GM19351 (cell line): ENCODE measurements at regions not wholly inside any gene's neighbourhood (a gene's known extent, or its start where the extent isn't known, plus 50 kb on each side); places are given as distances from the start of the nearest gene placed in this dataset.
A peak's percentile ranks its signal among the peaks of the same experiment; 100 is the strongest.

Experiments
- ATAC-seq: cut with Tn5 transposase; IDR thresholded peaks from one replicate; pipeline ENCODE4 v1.9.1; 2021; ENCODE audit warnings: mild to moderate bottlenecking, moderate library complexity; ENCODE audit not compliant: unreplicated experiment

- peak; percentile 34 for ATAC-seq
Observed at GRCh38 chr18:59848002-59848401, 51.8 kb upstream of the PMAIP1 start.

DNA sequence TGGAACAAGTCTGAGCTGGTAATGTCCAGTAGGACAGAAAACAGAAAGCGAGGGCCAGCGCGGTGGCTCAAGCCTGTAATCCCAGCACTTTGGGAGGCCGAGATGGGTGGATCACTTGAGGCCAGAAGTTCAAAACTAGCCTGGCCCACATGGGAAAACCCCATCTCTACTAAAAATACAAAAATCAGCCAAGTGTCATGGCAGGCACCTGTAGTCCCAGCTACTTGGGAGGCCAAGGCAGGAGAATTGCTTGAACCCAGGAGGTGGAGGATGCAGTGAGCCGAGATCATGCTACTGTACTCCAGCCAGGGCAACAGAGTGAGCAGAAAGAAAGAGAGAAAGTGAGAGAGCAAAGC lies 52.3 kb upstream of the PMAIP1 start:
- peak; percentile 6 for ATAC-seq

DNA sequence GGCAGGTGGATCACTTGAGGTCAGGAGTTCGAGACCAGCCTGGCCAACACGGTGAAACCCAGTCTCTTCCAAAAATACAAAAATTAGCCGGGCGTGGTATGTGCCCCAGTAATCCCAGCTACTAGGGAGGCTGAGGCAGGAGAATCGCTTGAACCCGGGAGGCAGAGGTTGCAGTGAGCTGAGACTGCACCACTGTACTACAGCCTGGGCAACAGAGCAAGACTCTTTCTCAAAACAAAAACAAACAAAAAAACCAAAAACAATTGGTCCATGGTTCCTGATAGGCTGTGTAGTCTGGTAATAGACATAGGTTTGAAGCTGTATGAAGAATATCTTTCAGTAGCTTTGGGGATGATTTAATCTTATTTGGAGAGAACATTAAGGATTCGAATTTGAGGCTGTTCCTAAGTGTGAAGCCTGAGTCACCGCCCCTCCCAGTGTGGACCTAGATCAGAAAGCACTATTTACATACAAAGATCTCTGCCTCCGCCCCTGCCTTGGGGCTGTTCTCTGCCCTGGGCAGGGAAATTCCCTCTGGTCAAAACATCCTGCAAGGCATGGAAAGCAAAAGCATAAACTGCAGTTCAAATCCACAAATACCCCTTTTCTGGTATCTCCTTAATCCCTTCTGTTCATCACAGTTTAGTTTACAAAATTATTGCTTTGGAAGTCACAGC lies 52.8 kb upstream of the PMAIP1 start:
- ATAC-seq: peak; percentile 95

DNA sequence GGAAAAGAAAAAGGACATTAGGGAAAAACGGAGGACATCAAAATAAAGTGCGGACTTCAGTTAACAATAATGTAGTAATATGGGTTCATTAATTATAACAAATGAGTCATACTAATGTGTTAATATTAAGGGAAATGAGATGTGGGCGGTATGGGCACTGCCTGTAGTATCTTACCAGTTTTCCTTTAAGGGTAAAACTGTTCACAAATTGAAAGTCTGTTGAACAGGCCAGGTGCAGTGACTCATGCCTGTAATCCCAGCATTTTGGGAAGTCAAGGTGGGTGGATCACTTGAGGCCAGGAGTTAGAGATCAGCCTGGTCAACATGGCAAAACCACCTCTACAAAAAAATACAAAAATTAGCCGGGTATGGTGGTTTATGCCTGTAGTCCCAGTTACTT lies 56.8 kb upstream of the PMAIP1 start:
- ATAC-seq: no peak

DNA sequence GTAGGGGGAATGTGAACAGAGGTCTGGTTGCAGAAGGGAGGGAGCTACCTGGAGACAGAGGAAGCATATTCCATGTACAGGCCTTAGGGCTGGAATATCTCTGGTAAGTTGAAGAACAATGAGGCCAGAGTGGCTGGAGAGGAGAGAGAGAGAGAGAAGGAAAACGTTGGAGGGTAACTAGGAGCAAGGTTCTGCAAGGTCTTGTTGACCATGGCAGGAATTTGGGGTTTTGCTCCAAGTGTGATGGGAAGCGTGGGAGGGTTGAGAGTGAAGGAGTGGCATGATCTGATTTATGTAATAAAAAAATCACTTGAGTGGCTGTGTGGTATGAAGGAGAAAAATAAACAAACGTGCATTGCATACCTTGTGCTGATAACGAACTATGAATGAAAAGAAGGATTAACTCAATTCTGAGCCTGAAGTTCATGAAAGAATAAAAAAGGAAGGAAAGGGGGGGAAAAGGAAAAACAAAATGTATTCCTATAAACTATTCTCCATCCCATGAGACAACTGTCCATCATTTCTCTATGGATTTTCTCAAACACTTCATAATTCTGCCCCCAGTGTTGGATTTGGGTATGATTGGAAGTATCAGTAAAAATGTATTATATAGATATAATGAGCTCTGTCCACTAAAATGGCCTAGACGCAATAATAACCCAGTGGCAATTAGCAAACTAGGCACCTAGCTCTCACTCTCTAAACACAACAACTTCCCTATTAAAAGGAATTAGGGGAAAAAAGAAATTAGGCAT lies 59.7 kb upstream of the PMAIP1 start:
- no peak for ATAC-seq

GRCh38 chr18:59839246-59839645 lies 60.5 kb upstream of the PMAIP1 start:
- no peak for ATAC-seq

DNA sequence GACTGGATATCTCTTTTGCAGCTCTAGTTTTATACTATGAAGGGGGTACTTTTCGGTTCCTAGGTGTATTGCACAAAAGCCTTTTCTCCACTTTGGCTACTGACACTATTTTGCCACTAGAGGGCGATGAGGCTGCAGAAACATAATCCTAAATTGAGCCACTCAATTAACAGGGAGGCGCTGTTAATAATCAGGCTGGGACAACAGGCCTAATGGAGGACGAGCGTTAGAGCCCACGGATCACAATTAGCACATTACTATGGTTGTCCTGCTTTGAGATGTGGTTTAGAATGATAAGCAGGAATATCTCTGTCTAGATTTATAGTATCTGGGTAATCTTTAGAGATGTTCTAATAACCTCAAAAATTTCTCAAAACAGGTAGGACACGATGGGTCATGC lies 62.2 kb upstream of the PMAIP1 start:
- ATAC-seq: peak; percentile 45

DNA sequence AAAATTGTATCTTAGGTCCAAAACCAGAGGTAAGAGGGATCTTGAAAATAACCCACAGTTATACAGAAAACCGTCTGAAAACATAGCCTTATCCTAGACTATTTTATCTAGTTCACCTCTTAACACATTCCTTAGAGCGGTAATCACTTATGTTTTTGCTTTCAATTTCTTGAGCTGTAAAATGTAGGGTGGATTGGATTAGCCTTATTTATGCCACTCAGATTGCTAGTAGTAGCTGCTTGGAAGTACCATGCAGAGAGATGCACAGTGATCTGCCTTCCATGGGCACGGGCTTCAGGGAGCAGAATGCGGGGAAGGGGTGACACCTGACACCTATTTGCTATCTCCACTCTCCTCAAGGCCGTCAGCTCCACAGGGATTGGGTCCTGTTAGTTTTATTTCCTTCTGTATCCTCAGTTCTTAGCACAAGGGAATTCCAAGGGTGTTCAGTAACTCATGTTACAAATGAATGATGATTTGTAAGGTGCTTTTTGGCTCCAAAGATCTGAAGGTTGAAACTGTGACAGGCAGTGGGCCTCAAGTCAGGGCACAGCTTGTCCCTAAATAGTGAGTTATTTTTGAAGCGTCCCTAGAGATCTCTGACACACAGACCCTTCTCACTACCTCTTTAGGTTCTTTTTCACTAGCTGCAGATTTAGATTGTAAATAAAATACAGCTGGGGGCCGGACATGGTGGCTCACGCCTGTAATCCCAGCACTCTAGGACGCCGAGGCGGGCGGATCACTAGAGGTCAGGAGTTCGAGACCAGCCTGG lies 64.0 kb upstream of the PMAIP1 start:
- ATAC-seq: peak; percentile 45

DNA sequence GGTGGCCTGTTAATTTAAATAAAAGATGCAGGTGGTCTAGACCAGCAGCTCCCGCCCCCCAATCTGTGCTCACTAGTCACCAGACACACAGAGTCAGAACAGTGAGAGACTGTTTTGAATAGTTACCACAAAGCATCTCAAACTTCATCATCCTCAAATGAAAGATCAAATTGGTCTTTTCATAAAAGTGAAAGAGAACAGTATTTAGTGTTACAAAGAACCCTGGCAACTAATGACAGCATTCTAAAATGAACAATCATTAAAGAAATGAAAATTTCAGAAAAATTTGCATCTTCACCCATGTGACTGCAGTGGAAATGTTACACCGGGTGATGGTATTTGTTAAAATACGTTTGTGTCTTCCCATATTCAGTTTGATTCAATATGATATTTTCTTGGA lies 65.5 kb upstream of the PMAIP1 start:
- peak; percentile 43 for ATAC-seq

GRCh38 chr18:59833785-59834184 lies 66.0 kb upstream of the PMAIP1 start:
- ATAC-seq: peak; percentile 78

- ATAC-seq: peak; percentile 87
Observed at GRCh38 chr18:59823596-59824195, 76.1 kb upstream of the PMAIP1 start.

- ATAC-seq: no peak
Observed at GRCh38 chr18:59822612-59823550, 76.9 kb upstream of the PMAIP1 start.

- ATAC-seq: no peak
Observed at GRCh38 chr18:59821983-59822382, 77.8 kb upstream of the PMAIP1 start.

GRCh38 chr18:59820663-59821062 lies 79.1 kb upstream of the PMAIP1 start:
- no peak for ATAC-seq

GRCh38 chr18:59818769-59819168 lies 81.0 kb upstream of the PMAIP1 start:
- ATAC-seq: no peak

- no peak for ATAC-seq
Observed at GRCh38 chr18:59814891-59815290, 84.9 kb upstream of the PMAIP1 start.

GRCh38 chr18:59813942-59814341 lies 85.9 kb upstream of the PMAIP1 start:
- no peak for ATAC-seq

GRCh38 chr18:59810735-59811520 lies 88.9 kb upstream of the PMAIP1 start:
- ATAC-seq: no peak

DNA sequence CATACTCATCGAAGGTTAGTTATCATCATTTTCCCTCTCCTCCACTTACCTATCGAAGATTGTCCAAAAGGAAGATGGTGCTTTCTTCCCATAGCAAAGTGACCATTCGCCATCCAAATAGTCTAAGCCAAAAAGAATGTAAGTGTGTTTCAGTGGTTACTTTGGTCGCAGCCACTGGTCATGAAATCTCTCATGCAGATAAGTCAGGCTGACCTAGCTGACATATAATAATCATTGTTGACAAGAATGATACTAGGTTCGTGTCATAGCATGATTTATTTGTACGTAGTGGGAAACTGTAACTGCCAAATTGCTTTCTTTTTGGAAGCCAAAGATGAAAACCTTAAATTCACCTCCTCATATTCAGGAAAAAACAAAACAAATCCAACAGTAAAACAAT lies 89.6 kb upstream of the PMAIP1 start:
- ATAC-seq: peak; percentile 75

DNA sequence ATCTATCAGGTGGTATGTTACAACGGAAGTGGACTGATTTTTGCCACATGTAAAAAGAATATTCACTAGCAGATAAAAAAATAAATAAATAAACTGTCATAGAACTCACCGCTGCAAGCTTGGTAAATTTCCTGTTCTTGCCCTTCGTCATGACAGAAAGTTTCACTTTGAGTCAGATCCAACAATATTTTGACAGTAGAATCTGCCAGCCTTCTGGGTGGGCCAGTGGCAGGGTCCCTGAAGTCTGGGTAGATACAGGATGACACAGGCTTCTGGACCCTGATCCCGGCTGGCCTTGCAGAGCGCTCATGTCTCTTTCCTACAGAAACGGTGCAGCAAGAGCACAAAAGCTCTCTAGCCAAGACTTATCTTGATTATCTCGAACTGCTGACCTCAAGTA lies 97.8 kb upstream of the PMAIP1 start:
- ATAC-seq: peak; percentile 80
